OCI-M1 (cell line): ENCODE measurements at regions not wholly inside any gene's neighbourhood (a gene's known extent, or its start where the extent isn't known, plus 50 kb on each side); places are given as distances from the start of the nearest gene placed in this dataset.

Experiments
- DNase-seq: peaks from one replicate; lab custom pipeline; 2025; lab: John Stamatoyannopoulos, UW

DNA sequence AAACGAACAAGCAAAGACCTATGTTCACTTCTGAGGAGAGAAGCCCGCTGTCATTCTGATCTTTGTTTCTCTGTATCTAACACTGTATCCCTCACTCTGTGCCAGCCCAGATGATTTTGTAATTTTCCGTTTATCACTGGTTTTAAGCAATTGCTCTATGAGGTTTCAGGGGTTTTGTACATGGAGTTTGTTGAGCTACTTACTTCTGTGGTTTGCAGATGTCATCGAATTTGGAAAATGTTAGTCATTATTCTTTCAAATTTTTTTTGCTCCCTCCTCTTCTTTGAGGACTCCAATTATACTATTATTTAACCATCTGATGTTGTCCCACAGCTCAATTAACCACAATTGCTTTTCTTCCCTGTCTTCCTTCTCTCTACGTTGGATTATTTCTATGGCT, 650.9 kb upstream of the IGFBP3 start:
- peak; percentile 5 for DNase-seq

DNA sequence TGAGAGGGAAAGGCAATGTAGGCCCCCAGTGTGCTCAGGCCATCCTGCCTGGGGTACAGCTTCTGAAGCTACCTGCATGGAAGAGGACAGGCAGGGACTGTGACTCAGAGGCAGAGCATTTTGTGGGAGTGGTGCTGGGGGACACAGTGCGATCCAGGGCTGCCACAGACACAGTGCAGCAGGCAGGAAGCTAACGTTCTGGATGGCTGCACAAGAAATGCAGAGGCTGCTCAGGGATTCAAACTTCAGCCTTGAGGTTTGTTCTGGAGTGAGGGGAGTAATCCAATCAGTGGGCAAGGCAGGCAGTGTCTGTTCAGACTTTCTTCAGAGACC, 648.0 kb upstream of the IGFBP3 start:
- DNase-seq, result no peak

DNA sequence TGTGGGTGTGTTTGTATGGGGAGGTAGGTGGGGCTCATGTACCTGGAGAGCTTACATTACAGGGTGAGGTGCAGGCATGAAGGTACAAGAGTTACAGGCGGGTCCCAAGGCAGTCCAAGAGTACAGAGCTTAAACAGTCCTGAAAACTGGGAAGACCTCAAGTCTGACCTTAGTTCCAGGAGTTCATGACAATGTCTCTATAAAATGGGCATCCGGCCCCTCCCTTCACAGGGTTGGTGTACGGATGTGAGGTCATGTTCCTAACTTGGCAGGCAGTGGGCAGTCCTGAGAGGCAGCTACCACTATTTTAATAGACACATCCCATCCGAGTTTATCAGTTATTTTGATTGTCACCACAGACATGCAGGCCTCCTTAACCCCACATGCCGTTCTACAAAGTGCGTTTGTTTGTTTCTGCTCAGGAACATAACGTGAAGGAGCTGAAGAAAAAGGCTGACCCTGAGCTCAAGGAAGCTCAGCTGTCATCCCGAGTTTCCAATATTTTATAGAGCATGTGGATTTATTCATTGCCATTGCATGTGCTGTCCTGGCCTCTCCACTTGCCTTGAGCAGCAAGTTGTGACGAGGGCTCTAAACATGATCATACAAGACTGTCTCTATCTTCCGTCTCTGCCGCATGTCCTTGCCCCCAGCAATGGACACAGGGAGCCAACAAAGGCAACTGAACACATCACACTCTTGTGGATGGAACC, 647.5 kb upstream of the IGFBP3 start:
- DNase-seq, result no peak

DNA sequence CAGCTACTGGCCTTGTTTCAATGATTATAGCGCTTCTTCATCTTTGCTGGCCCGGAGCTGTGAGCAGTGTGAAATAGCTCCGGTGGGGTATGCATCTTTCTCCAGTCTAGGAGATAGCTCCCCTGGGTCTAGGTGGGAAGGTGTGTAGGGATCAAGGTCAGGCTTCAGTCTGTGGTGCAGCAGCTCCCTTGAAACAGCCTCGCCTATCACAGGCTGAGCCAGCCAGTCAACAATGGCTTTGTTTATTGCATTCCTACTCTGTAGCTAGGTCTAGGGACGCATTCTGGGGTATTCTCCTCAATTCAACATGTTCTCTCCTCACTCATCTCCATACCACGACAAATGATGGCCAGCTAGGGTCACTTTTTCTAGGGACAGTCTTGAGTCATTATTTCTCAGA, 646.8 kb upstream of the IGFBP3 start:
- no peak for DNase-seq

DNA sequence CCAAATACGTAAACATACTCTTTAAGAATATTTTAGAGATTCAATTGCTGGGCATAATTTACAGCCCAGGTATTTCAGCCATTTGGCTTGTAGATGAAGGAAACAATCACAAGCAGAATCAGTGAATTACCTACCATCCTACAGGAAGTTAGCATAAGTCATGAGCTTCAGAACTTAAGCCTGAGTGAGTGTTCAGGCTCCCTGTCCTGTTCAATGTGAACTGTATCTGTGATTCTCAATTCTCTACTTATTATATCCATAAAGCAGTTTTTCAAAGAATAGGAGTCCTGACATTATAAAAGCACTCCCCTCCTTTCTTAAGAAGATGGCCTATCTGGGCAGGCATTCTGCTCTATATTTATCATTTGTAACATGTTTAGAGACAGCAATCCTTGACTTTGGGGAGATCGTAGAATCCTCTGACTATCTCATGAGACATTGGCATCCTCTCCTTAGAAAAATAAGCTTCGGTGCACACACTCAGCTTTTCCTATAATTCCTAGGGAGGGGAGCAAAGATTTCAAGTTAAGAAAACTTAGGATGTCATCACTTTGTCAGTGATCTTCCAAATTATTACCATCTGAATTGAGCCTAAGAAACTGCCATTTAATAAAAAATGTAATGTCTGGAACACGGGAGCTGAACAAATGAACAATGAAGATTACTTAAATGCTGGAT, 645.2 kb upstream of the IGFBP3 start:
- DNase-seq, result no peak

DNA sequence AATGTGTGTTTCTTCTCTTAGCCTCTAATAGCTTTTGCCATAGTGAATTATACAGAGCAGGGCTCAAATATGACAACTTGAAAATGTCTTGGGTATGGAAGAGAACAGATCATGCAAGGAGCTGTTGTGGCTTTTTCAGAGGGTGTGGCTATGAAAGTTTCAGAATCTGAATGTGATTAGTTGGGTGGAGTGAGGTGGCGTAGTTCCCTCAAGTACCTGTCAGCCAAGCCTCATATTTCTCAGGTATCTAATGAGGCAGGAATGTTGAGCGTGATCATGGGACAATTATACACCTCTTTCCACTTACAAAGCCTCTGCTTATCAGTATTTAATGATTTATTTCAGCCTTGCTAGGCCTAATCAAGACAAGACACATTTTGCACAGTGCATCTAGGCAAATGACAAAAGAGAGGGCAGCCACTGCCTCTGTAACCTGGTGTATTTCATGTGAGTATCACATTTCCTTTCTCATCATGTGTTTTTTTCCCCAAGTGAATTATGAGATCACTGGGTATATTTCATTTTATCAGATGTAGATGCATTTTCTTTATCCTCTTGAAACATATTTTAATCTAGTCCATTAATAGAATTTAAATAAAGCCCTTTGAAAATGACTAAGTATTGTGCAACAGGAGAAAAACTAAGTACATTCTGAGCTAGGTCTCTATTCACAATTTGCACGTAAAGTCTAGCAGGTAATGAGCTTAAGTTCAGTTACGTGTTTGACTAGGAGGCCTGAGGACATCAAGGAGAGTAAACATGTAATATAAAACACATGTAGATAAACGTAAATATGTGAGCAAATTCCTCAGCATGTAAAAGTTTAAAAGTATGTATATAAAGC, 644.4 kb upstream of the IGFBP3 start:
- DNase-seq, result no peak

DNA sequence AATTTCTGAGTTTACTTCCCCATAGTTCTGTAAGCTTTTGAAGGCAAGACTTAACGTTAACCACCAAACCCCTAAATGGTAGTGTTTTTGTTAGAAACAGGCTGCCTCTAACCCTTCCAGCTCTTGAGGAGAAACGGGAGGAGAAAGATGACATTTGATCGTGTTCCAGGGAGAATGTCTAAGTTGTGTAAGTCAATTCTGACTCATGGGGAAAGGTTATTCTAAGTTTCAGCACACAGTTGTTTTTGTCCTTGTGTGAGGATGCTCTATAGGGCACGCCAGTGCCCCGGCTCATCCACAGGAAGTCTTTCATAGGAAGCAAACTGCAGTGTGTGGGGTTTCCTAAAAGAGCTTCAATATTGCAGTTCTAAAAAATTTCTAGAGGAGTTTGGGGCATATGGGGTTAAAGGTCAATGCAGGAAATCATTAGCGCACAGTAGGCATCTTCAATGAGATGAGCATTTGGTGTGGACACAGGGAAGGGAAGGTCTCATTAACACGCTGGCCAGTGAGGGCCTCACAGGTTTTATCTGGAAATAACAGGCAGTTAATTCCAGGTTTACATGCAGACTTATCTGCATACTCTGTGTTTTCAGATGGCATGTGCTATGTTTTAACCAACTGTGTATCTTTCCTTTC, 638.2 kb upstream of the IGFBP3 start:
- no peak for DNase-seq

DNA sequence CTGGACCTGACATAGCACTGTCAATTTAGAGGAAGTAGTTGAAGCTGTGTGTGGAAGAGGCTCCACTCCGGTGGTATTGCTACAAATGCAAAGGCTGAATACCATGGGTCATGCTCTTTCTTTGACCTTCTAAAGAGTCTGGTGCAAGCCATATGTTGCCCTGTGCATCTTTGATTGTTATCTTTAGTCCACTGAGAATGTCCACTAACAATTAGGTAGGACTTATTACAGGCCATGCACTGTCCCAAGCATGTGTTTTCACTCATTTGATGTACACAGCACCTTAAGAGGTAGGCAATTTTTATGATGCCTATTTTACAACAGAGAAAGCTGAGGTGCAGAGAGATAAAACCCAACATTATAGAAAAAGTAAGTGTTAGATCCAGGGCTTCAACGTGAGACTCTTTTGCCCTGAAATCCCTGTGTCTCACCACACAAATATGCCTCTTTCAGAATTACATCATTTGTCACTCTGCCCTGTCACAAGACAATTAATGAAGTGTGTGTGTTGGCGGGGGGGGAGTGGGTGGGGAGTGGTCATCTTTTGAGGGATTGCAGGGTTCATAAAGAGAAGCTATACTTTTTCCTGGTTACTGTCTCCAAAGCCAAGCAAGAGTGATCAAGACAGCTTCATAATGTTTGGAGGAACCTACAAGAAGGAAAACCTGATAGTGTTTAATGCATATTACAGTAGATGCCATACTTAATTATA, 637.6 kb upstream of the IGFBP3 start:
- no peak for DNase-seq

DNA sequence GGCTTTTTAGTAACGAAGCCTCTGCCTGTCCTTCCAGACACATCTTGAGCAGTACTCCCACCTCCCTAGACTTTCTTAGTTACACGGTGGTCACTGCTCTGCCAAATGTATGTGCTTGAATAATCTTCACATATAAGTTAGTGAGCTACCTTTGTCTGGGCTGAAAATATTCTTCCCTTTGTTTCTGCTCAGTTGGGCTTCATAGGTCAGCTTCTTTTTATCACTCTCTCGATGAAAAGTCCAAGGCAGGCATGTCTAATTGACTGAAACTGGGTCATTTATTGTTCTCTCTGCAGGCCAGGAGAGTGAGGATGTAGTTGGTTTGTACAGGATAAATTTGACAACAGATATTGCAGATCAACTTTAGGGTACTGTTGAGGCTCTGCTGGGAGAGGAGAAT, 636.7 kb upstream of the IGFBP3 start:
- no peak for DNase-seq

DNA sequence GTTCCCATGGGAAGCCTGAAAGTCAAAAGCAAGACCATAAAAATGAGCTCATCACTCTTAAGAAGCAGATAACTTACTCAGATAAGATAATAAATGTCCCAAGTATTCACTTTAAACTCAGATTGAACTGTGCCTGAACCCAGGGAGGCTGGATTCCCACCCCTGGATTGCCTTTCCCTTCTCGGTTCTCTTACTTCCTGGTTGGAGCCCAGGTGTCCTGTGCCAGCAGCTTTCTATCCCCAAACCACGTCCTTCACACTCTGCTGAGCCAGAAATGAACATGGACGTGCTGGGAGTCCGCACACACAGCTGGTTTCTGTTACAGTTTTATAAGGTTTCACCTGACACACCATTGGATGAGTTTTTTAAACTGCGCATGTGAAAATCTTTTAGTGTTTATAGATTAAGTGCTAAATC, 636.2 kb upstream of the IGFBP3 start:
- DNase-seq, result no peak

DNA sequence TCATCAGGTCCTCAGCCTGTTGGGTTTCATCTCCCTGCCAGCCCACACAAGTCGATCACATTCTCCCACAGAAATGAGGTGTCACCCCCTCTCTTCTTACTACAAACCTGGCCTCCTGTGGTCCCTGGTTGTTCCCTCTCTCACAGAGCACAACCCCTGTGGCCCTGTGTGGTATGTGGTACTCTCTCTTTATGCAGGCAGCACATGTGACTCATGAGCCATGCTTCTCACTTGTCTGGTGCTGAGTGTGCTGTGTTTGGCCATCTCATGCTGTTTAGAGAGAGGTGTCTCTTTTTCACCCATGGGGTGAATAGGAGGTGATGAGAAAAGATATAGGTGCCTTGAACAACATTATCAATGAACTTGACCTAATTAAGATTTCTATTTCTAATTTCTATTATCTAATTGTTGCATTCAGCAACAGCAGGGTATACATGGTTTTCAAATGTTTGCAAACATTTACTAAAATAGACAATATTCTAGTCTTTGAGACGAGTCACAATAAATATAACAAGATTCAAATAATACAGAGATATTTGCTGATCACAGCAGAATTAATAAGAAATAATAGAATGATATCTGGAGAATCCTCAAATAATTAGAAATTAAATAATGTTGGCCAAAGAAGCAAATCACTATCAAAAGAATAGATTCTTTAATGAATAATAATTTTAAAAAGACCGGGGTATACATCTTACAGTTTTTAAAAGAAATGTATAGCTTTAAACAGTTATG, 633.8 kb upstream of the IGFBP3 start:
- DNase-seq, result no peak

DNA sequence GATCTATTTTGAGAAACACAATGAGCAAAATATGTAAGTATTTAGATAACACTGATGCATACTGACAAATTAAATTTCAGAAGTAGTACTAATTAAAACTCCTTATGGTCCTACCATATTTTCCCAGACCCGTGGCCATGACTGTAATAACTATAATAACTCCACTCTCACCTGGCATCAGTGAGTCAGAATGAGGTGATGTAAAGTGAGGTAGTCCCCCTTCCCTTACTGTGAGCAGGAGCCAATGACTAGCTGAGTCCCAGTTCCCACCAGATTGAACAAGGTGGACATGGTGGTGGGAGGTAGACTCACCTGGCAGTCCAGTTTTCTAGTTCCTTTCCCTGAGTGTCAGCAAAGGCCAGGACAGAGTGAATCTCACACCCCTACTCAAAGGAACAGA, 630.5 kb upstream of the IGFBP3 start:
- DNase-seq, result no peak

DNA sequence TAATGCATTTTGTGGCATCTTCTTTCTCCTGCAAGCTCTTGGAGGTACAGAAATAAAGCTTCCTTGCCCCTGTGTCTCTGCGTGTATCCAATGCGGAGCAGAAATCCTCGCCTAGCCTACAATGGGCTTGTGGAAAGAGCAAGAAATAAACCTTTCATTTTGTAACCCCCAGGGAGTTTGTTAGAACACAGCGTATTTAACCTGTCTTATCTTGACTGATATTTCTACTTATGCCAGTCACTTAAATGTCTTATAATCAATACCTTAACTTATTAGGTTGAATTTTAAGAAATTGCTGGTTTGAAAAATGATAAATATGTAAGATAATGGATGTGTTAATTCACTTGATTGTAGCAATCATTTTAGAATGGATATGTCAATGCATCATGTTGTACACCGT, 629.8 kb upstream of the IGFBP3 start:
- DNase-seq, result no peak

DNA sequence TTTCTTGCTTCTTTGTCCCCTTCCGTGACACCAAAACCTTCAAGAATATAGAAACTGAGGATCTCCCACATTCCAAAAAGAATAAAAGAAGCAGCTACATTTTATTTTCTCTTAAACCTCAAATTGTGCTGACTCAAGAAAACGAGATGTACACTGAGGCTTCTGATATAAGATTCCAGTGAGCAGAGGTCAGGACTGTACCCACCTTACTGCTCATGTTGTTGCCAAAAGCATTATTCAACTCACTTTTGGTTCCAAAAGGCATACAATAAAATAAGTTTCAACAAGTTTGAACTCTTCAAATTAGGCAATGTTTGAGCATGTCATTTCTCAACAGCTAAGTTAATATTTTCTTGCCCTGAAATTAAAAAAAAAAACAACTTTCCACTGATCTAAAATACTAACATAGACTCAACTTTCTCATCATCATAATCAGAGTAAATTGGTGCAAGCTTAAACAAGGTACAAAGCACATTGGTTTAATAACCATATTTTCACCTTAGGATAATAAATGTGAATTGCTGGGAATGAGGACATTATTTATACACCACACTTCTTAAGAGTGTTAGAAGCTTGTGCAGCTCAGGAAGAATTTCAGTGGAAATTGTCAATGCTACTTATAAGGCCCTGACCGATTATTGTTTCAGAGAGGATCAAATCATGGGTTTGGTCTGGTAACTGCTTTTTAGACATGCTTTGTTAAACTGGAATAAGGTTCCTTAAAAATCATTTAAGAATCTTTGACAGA, 629.0 kb upstream of the IGFBP3 start:
- DNase-seq, result peak; percentile 53

DNA sequence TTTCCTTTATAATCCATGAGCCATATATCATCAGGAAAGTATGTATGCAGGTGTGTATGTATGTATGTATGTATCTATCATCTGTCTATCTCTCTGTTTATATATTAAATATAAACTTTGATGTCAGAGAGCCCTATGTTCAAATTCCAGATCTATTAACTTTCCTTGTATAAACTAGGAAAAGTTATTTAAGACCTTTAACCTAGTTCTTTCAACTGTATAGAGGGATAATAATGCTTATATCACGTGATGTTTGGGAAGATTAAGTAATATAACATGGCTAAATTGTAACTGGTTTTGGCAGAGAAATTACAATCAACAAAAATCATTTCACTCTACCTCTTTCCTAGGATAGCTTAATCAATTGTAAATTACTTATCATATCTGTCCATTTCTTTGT, 628.3 kb upstream of the IGFBP3 start:
- no peak for DNase-seq

DNA sequence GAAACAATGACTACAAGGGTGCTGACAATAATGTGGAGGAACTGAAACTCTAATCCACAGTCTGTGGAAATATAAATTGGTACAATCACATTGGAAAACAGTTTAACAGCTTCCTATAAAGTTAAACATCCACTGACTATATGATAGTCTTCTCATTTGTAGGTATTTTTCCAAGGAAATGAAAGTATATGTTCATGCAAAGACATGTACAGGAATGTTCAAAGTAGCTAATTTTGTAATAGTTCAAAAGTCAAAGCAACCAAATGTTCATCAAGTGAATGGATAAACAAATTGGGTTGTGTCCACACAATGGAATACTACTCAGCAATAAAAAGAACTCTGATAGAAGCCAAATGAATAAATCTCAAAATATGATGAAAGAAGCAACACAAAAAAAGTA, 626.0 kb upstream of the IGFBP3 start:
- no peak for DNase-seq

DNA sequence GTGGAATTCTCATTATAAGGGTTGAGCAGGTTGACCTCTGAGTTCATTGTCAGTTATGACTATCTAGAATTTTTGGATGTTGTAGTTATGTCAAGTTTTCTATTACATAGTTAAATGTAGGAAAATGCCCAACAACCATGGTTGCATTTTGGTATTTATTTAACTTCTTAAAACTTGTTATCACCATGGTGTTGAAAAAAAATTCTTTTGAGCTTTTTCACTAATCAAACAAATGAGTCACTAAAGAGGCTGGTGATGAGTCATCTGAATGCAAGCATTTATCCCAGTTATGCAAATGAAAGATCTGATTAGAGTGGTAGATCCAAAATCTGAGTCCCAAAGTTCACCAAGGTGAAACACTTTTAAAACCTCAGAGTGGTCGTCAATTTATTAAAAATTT, 624.7 kb upstream of the IGFBP3 start:
- DNase-seq, result peak; percentile 37

DNA sequence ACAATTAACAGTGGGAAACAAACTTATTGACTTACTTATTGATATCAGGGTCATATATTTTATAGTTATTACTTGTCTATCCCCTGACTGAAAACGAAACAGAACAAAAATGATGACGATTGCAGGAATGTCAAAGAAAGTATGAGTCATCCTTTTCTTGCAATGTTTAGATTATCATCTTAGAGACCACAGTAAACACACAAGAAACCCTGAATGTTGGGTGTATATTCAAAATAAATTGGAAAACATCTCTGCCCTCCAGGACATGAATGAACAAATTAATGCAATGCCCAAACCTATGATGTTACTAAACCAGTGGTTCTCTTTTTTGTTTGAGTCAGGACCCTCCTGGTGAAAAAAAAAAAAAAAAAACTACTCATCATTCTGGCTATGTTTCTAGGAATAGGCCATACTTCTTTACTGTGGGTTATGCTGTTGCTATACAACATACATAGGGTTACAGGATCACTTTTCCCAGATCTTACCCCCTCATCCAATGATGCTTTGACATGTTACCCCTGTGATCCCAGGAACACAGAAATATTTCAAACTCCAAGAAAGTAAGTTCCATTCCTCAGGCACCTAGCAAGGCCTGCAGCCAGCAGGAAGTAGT, 623.4 kb upstream of the IGFBP3 start:
- DNase-seq, result peak; percentile 78

DNA sequence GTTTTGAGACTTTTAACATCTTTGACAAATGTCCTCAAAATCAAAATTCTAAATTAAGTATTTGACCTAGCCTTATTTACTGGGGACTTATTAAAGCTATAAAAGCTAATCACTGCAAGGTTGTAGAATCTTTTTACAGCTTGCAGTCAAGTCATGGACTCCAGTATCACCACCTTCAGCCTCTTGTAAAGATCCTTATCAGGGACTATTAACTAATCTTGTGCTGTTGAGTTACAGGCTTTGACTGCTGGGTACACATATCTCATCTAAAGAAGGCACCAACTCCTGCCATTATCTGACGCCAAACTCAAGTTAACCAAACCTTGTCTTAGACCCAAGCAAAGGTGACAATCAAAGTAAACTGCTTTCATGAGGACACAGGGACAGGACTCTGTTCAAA, 621.0 kb upstream of the IGFBP3 start:
- DNase-seq, result no peak

DNA sequence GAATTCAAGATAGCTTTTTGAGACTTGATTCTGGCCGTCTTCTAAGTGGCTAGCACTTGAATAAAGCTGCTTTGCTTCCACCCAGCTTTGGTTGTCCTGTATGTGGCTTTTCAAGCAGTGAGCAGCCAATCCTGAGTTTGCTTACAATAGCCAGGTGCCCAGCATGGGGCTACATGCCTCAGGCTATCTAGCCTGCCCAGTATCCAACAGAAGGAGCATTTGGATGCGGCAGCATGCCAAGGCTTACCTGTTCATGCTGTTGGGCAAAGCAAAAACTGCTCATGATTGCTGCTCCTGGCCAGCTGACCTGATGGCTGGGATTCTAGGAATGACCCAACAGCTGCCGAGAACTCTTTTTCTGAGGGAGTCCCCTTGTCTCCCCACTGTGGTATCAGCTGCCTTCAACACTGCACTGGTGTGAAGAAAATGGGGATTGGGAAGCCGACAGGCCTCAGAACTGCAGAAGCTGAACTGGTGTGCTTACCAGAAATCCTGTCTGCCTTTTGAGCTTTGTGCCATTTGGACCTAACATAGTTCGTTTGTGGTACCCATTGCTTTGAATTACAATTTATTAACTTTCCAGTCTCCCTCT, 618.9 kb upstream of the IGFBP3 start:
- DNase-seq, result no peak
